ENCODE measurements at regions not wholly inside any gene's neighbourhood (a gene's known extent, or its start where the extent isn't known, plus 50 kb on each side); places are given as distances from the start of the nearest gene placed in this dataset.

- no peak overlapping the region for H3K27ac ChIP-seq (ENCODE audit: low read length)
- DNase-seq: no peak
- H3K4me2 ChIP-seq (ENCODE audit: low read depth, low read length, poor library complexity, severe bottlenecking): no peak overlapping the region
- H3K4me3 ChIP-seq (ENCODE audit: low read length): no peak overlapping the region
- no peak overlapping the region for H3K9ac ChIP-seq (ENCODE audit: low read length)
- H3K27me3 ChIP-seq (ENCODE audit: low read length): no peaks in the 10 kb centered on the region
- no peaks in the 10 kb centered on the region for H3K79me2 ChIP-seq (ENCODE audit: low read length)
- no peaks in the 10 kb centered on the region for H3K36me3 ChIP-seq (ENCODE audit: insufficient read depth, low read length)
- H3K9me2 ChIP-seq (replicated peaks; ENCODE audit: insufficient read depth, low read length): no peaks in the 10 kb centered on the region
- H3K4me1 ChIP-seq (ENCODE audit: low read length): no peaks in the 10 kb centered on the region
- peaks cover 22% of the 10 kb centered on the region for H3K9me3 ChIP-seq (ENCODE audit: low read length)
- H4K20me1 ChIP-seq (ENCODE audit: insufficient read depth, low read depth, low read length): no peaks in the 10 kb centered on the region
- no peak overlapping the region for H2AFZ ChIP-seq (ENCODE audit: low read length)
Measured at GRCh38 chr15:96390986-96391385, 60.5 kb downstream of the NR2F2 start.

- H3K4me1 ChIP-seq (ENCODE audit: low read length): no peaks in the 10 kb centered on the region
- no peak overlapping the region for H3K27ac ChIP-seq (ENCODE audit: low read length)
- no peaks in the 10 kb centered on the region for H3K36me3 ChIP-seq (ENCODE audit: insufficient read depth, low read length)
- H3K9ac ChIP-seq (ENCODE audit: low read length): no peak overlapping the region
- no peaks in the 10 kb centered on the region for H3K79me2 ChIP-seq (ENCODE audit: low read length)
- H2AFZ ChIP-seq (ENCODE audit: low read length): no peak overlapping the region
- no peak for DNase-seq
- no peaks in the 10 kb centered on the region for H3K9me2 ChIP-seq (replicated peaks; ENCODE audit: insufficient read depth, low read length)
- H3K4me2 ChIP-seq (ENCODE audit: low read depth, low read length, poor library complexity, severe bottlenecking): no peak overlapping the region
- H3K9me3 ChIP-seq (ENCODE audit: low read length): peaks cover 25% of the 10 kb centered on the region
- no peaks in the 10 kb centered on the region for H4K20me1 ChIP-seq (ENCODE audit: insufficient read depth, low read depth, low read length)
- no peak overlapping the region for H3K4me3 ChIP-seq (ENCODE audit: low read length)
- no peaks in the 10 kb centered on the region for H3K27me3 ChIP-seq (ENCODE audit: low read length)
Measured at GRCh38 chr15:96392380-96393208, 62.1 kb downstream of the NR2F2 start.

DNA sequence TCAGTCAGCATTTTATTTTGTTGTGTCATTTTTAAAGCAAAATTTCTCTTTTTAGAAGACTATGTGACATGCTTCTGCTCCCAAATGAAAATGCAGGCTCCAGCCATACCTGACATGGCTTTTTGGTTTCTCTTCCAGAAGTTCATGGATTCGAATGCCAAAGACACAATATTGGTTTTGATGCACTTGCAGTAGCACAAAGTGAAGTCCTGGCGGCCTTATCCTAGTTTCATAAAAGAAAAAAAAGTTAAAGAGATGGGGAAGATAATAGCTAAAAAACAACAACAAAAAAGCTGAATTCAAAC lies 62.7 kb downstream of the NR2F2 start:
- Histone ChIP-seq H2AFZ (ENCODE audit: low read length) (no peak overlapping the region), H4K20me1 (ENCODE audit: insufficient read depth, low read depth, low read length) (no peaks in the 10 kb centered on the region), H3K79me2 (ENCODE audit: low read length) (no peaks in the 10 kb centered on the region), H3K4me3 (ENCODE audit: low read length) (no peak overlapping the region), H3K27ac (ENCODE audit: low read length) (no peak overlapping the region), H3K4me2 (ENCODE audit: low read depth, low read length, poor library complexity, severe bottlenecking) (no peak overlapping the region), H3K4me1 (ENCODE audit: low read length) (no peaks in the 10 kb centered on the region), H3K9me3 (ENCODE audit: low read length) (peaks cover 20% of the 10 kb centered on the region), H3K9ac (ENCODE audit: low read length) (no peak overlapping the region), H3K9me2 (replicated peaks; ENCODE audit: insufficient read depth, low read length) (no peaks in the 10 kb centered on the region), H3K27me3 (ENCODE audit: low read length) (no peaks in the 10 kb centered on the region), H3K36me3 (ENCODE audit: insufficient read depth, low read length) (no peaks in the 10 kb centered on the region)
- no peak for DNase-seq

DNA sequence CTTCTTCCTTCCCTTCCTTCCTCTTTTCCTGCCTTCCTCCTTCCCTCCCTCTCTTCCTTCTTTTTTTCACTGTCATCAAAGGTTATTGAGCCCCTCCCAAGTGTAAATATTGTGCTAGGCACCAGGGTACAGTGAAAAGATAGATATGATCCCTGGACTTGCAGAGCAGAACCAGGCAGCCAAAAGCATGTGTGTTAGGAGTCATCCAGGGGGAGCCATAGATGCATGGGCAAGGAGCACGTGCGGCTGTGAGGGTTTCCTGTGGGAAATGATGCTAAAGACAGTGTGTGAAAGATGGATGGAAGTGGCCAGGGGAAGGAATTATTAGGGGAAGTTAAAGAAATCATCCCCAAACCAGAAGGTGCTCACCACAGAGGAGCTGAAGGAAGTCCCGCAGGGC lies 65.2 kb downstream of the NR2F2 start:
- Histone ChIP-seq H3K27me3 (ENCODE audit: low read length) (no peaks in the 10 kb centered on the region), H3K4me1 (ENCODE audit: low read length) (no peaks in the 10 kb centered on the region), H3K4me2 (ENCODE audit: low read depth, low read length, poor library complexity, severe bottlenecking) (no peak overlapping the region), H3K9me2 (replicated peaks; ENCODE audit: insufficient read depth, low read length) (no peaks in the 10 kb centered on the region), H3K79me2 (ENCODE audit: low read length) (no peaks in the 10 kb centered on the region), H3K27ac (ENCODE audit: low read length) (no peak overlapping the region), H2AFZ (ENCODE audit: low read length) (no peak overlapping the region), H4K20me1 (ENCODE audit: insufficient read depth, low read depth, low read length) (no peaks in the 10 kb centered on the region), H3K9me3 (ENCODE audit: low read length) (peaks cover 26% of the 10 kb centered on the region), H3K4me3 (ENCODE audit: low read length) (no peak overlapping the region), H3K9ac (ENCODE audit: low read length) (no peak overlapping the region), H3K36me3 (ENCODE audit: insufficient read depth, low read length) (no peaks in the 10 kb centered on the region)
- no peak for DNase-seq

DNA sequence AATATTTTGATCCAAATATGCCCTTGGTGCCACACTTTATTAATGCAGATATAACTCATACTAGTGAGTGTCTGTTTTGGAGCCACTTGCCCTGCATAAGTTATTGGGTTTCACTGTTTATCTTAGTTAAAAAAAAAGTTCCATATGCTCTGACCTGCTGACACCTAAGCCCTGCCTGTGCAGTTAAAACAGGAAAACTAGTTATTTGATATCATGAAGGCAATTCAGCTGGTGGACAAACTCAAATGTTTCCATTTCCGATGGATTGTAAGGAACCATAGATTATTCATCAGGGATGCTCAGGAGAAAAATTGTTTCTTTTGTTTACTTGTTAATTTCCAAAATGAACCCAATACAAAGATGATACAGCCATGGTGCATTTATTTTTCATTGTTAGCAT lies 68.3 kb downstream of the NR2F2 start:
- Histone ChIP-seq H3K4me2 (ENCODE audit: low read depth, low read length, poor library complexity, severe bottlenecking) (no peak overlapping the region), H3K79me2 (ENCODE audit: low read length) (no peaks in the 10 kb centered on the region), H3K4me1 (ENCODE audit: low read length) (no peaks in the 10 kb centered on the region), H3K27me3 (ENCODE audit: low read length) (no peaks in the 10 kb centered on the region), H4K20me1 (ENCODE audit: insufficient read depth, low read depth, low read length) (no peaks in the 10 kb centered on the region), H3K9me2 (replicated peaks; ENCODE audit: insufficient read depth, low read length) (no peaks in the 10 kb centered on the region), H3K36me3 (ENCODE audit: insufficient read depth, low read length) (no peaks in the 10 kb centered on the region), H3K9me3 (ENCODE audit: low read length) (peaks cover 31% of the 10 kb centered on the region), H2AFZ (ENCODE audit: low read length) (no peak overlapping the region), H3K4me3 (ENCODE audit: low read length) (no peak overlapping the region), H3K27ac (ENCODE audit: low read length) (no peak overlapping the region), H3K9ac (ENCODE audit: low read length) (no peak overlapping the region)
- DNase-seq: no peak

DNA sequence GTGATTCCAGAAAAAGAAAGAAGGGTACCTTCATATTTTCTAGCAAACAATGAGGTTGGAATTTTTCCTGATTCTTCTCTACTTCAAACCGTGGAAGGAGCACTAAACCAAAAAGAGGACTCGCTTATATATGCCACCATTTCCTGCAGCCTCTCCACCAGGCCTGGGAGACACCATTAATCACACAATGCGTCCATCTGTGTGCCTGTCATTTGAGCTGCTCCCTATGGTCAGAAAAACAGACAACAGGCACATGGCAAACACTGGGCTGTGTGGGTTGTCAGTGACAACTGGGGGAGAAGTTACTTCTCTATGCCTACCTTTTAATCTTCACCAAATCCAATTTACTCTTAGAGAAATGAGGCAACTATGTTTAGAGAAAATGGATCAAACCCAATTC lies 71.9 kb downstream of the NR2F2 start:
- DNase-seq: no peak
- Histone ChIP-seq H3K9ac (ENCODE audit: low read length) (no peak overlapping the region), H3K4me2 (ENCODE audit: low read depth, low read length, poor library complexity, severe bottlenecking) (no peak overlapping the region), H3K27me3 (ENCODE audit: low read length) (no peaks in the 10 kb centered on the region), H3K4me1 (ENCODE audit: low read length) (no peaks in the 10 kb centered on the region), H3K4me3 (ENCODE audit: low read length) (no peak overlapping the region), H3K36me3 (ENCODE audit: insufficient read depth, low read length) (no peaks in the 10 kb centered on the region), H2AFZ (ENCODE audit: low read length) (no peak overlapping the region), H3K27ac (ENCODE audit: low read length) (no peak overlapping the region), H4K20me1 (ENCODE audit: insufficient read depth, low read depth, low read length) (no peaks in the 10 kb centered on the region), H3K9me3 (ENCODE audit: low read length) (peaks cover 24% of the 10 kb centered on the region), H3K79me2 (ENCODE audit: low read length) (no peaks in the 10 kb centered on the region), H3K9me2 (replicated peaks; ENCODE audit: insufficient read depth, low read length) (no peaks in the 10 kb centered on the region)

- Histone ChIP-seq H3K79me2 (ENCODE audit: low read length) (no peaks in the 10 kb centered on the region), H3K9ac (ENCODE audit: low read length) (no peak overlapping the region), H2AFZ (ENCODE audit: low read length) (no peak overlapping the region), H3K4me1 (ENCODE audit: low read length) (no peaks in the 10 kb centered on the region), H4K20me1 (ENCODE audit: insufficient read depth, low read depth, low read length) (no peaks in the 10 kb centered on the region), H3K27ac (ENCODE audit: low read length) (no peak overlapping the region), H3K4me3 (ENCODE audit: low read length) (no peak overlapping the region), H3K4me2 (ENCODE audit: low read depth, low read length, poor library complexity, severe bottlenecking) (no peak overlapping the region), H3K36me3 (ENCODE audit: insufficient read depth, low read length) (no peaks in the 10 kb centered on the region), H3K9me2 (replicated peaks; ENCODE audit: insufficient read depth, low read length) (no peaks in the 10 kb centered on the region), H3K27me3 (ENCODE audit: low read length) (no peaks in the 10 kb centered on the region), H3K9me3 (ENCODE audit: low read length) (peaks cover 24% of the 10 kb centered on the region)
- DNase-seq: no peak
Measured at GRCh38 chr15:96403071-96403470, 72.6 kb downstream of the NR2F2 start.

- H3K36me3 ChIP-seq (ENCODE audit: insufficient read depth, low read length): no peaks in the 10 kb centered on the region
- no peak overlapping the region for H3K4me3 ChIP-seq (ENCODE audit: low read length)
- no peaks in the 10 kb centered on the region for H4K20me1 ChIP-seq (ENCODE audit: insufficient read depth, low read depth, low read length)
- no peaks in the 10 kb centered on the region for H3K79me2 ChIP-seq (ENCODE audit: low read length)
- no peak overlapping the region for H3K27ac ChIP-seq (ENCODE audit: low read length)
- no peaks in the 10 kb centered on the region for H3K9me2 ChIP-seq (replicated peaks; ENCODE audit: insufficient read depth, low read length)
- no peaks in the 10 kb centered on the region for H3K4me1 ChIP-seq (ENCODE audit: low read length)
- no peak overlapping the region for H3K4me2 ChIP-seq (ENCODE audit: low read depth, low read length, poor library complexity, severe bottlenecking)
- H3K27me3 ChIP-seq (ENCODE audit: low read length): no peaks in the 10 kb centered on the region
- H2AFZ ChIP-seq (ENCODE audit: low read length): no peak overlapping the region
- no peak for DNase-seq
- H3K9me3 ChIP-seq (ENCODE audit: low read length): peaks cover 23% of the 10 kb centered on the region
- no peak overlapping the region for H3K9ac ChIP-seq (ENCODE audit: low read length)
Measured at GRCh38 chr15:96403932-96404331, 73.4 kb downstream of the NR2F2 start.

Data from Karpas-422 (cell line).